Brain pericyte (primary cell): ENCODE measurements at regions not wholly inside any gene's neighbourhood (a gene's known extent, or its start where the extent isn't known, plus 50 kb on each side); places are given as distances from the start of the nearest gene placed in this dataset.
"Not testable (repeated sequence)": the region's sequence is repeated elsewhere in the genome, so short reads cannot be mapped to it uniquely, and the experiment has no call there.

Experiments
- DNase-seq: peaks from one replicate; pipeline ENCODE4 v3.0.0-alpha.2; 2012; ENCODE audit warnings: low read depth, low spot score

DNA sequence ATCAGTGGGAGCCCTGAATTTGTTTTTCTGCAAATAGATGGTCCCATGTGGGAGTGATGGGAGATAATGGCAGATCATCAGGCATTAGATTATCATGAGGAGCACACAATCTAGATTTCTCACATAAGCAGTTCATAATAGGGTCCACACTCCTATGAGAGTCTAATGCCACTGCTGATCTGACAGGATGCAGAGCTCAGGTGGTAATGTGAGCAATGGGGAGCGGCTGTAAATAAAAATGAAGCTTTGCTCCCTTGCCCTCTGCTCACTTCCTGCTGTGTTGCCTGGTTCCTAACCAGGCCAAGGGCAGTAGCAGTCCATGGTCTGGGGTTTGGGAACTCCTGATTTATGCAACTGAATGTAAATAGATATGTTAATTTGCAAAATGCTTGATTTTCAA, 538.6 kb downstream of the TRAM1L1 start:
- DNase-seq, result no peak

DNA sequence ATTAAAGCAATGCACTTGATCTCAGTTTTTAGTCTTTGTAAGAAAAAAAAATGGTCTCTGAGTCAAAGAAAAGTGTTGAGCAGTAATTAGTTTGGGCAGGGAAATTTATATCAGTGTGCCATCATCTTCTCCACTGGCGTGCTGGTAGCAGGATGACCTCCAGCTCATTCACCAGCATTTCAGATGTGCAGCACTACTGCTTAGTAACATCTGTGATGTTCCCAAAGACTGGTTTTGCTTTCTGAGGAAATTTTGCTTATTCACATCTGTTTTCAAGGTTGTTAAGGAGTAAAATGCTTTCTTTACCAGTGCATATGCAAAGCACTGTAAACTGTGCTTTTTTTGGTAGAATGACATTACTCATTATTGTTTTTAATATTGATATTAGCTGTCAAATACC, 540.4 kb downstream of the TRAM1L1 start:
- DNase-seq, result no peak

DNA sequence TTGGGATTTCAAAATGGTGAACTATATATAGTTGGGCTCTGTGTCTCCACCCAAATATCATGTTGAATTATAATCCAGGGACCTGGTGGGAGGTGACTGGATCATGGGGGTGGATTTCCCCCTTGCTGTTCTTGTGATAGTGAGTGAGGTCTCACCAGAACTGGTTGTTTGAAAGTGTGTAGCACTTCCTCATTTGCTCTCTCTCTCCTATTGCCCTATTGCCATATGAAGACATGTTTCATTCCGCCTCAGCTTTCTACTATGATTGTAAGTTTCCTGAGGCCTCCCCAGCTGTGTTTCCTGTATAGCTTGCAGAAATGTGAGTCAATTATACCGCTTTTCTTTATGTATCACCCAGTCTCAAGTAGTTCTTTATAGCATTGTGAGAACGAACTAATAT, 545.6 kb downstream of the TRAM1L1 start:
- DNase-seq, result no peak

DNA sequence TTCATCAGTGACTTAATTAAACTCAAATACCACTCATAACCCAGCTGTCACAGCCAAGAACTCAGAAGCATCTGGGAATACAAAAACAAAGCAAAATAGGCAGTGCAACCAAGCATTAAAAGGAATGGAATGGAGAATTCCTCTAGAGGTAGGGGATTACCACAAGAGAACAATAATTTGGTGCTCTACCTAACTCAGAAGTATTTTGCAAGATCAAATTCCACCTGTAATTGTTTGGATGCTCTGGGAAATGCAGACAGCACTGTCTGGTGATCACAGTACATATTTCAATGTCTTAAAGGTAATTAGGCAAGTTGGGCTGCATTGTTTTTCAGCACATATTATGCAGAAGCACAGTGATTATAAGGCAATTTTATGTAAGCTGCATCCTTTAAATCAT, 547.5 kb downstream of the TRAM1L1 start:
- DNase-seq, result no peak

DNA sequence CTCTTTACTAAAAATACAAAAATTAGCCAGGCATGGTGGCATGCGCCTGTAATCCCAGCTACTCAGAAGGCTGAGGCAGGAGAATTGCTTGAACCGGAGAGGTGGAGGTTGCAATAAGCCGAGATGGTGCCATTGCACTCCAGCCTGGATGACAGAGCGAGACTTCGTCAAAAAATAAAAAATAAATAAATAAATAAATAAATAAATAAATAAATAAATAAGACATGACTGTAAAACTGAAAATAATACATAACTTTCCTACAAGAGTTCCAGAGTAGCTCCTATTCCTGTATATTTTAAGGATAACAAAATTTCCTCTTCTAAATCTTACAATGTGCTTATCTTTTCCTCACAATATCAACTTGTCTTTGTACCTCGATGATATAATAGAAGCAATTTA, 549.4 kb downstream of the TRAM1L1 start:
- not testable (repeated sequence) for DNase-seq

DNA sequence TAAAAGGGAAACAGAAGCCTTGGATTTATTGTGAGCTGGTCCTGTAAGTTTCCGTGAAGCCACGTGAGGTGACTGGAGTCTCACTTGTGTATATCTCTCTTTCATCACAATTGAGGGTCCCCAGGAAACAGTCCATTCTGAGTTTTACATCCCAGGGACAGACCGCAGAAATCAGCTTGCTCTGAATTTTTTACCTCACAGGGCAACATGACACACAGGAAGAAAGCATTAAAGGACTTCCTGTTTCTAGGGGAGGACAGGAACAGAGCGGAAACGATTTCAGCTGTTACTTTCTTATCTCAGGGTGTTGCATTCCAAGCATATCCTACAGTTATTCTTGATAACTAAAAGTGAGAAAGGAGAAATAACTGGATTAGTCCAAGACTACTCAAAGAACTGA, 553.5 kb downstream of the TRAM1L1 start:
- DNase-seq, result no peak

DNA sequence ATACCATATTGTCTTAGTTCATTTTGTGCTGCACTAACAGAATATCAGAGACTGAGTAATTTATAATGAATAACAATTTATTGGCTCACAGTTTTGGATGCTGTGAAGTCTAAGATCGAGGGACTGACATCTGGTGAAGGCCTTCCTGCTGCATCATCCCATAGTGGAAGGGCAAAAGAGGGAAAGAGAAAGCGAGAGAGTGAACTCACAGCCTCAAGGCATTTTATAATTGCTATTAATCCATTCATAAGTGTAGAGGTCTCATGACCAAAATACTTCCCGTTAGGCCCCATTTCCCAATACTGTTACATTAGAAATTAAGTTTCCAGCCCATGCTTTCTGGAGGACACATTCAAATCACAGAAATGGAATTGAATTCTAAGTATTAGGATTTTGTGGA, 554.4 kb downstream of the TRAM1L1 start:
- DNase-seq, result no peak

DNA sequence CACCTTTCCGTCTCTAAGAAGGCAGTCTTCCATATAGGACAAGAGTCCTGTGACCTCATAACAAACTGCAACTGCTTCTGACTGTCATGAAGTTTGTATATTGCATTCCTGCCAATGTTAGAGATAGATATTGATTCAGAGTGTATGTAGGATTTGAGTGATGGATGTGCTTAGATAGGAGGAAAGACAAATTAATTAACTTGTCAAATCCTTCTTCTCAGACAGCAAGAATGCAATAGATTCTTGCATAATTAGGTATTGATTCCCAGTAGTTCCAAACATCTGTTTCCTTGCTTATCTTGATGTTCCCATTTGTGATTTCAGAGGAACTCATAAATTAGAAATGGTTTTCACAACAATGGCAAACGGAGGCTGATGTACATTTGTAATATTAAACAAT, 555.3 kb downstream of the TRAM1L1 start:
- DNase-seq, result no peak

DNA sequence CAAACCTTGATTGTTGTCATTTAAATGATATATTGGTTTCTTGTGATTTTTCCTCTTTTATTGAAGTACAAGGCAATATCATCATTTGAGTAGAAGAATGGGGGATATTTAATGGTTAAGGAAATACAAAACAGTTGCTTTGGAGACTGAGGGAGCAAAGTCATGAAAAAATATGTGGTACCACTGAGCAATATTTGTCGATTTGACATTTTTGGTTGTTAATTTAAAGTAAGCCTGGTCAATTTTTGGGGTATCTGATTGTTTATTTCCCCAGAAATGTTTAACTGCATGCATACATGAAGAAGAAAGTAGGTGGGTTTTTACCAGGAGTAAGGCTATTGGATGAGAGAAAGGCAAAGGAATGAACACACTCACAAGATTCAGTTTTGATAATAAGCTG, 556.2 kb downstream of the TRAM1L1 start:
- no peak for DNase-seq

DNA sequence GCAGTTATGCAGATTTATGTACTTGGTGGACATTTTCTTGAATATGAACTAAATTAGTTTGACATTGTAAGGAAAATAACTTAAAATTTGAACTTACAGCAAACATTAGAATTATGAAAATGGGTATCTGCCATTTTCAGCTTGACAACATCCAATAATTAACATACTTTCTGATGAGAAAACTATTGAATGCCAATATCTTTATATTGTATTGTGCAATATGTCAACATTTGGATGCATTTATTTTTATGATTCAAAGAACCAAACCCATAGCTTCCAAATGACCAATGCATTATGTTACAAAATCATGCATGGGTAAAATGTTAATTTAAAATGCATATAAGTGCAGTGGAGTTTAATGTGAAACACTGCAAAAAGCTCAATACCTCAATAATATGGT, 562.5 kb downstream of the TRAM1L1 start:
- no peak for DNase-seq

DNA sequence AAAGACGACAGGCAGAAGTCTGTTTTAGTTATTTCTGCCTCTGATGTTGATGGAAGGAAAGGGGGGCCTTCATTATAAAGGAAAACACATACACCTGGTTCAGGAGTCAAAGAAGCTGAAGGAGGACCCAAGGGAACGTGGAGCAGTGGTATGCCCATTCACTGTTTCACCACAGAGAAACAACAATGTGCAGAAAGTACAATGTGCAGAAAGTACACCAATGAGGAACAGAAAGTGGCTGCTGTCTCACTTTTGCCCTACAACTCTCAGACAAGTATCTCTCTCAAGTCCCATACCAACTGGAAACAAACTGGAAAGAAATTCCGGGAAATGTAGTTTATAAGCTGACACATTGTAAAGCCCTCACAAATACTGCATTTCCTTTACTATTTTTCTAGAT, 564.5 kb downstream of the TRAM1L1 start:
- DNase-seq, result no peak

DNA sequence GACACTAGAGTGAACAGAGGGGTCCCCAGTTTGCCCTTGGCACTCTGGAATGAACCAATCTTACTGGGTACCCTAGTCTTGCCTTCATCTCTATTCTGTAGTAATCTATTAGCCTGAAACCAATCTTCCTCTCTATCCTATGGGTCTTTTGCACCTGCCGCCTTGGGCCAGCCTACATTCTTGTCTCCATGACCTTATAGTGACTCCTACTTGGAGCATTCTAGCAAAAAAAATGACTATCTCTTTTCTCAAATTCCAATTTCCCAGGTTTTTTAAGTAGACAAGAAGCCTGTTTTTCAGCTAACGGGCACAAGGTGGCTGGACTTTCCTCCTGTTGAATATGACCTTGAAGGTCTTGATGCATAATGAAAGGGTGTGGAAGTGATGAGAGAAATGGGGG, 568.7 kb downstream of the TRAM1L1 start:
- DNase-seq, result no peak

DNA sequence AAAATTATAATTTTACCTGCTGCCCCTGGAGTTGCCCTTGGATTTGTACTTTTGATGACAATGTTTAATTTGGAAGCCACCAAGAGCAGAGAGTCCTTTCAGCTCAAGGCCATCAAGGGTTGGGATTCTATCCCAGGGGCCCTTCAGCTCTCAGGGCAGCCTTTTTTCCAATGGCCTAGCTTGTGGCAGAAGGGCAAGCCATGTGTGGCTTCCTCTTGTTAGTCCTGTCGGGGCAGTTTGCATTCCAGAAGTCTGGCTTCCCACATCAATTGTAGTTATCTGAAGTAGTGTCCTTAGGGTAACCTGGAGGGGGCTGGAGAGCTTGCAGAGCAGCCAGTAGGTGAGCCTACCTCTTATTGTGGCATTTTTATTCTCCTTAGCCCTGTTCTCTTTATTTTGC, 569.4 kb downstream of the TRAM1L1 start:
- no peak for DNase-seq

DNA sequence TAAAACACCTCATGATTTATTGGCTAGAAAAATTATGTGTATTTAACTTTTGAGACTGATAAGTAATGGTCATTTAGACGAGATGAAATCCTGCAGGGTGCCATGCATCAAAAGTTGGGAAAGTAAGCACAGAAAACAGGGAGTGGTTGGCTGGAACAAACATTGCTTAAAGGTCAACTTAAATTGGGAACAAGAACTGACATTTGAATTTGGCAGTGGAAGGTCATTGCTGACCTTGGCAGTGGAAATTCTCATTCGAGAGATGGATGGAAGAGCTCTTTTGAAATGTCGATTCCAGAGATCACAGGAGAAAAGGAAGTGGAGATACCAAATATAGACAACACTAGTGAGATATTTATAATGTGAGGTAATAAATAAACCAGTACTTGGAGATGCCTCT, 572.8 kb downstream of the TRAM1L1 start:
- DNase-seq, result no peak

DNA sequence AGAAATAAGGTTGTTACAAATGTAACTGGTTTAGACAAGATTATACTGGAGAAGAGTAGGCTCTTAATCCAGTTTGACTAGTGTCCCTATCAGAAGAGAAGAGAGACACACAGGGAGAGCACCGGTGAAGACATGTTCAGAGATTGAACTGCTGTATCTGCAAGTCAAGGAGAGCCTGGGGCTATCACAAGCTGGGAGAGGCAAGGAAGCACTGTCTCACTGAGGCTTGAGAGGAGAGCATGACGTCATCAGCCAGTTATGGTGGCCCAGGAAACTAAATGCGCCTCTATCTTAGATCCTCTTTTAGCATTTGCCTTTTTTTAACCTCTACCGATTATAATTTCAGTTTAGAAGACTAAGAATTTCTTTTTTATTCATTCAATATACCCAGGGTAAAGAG, 583.4 kb downstream of the TRAM1L1 start:
- DNase-seq, result no peak

DNA sequence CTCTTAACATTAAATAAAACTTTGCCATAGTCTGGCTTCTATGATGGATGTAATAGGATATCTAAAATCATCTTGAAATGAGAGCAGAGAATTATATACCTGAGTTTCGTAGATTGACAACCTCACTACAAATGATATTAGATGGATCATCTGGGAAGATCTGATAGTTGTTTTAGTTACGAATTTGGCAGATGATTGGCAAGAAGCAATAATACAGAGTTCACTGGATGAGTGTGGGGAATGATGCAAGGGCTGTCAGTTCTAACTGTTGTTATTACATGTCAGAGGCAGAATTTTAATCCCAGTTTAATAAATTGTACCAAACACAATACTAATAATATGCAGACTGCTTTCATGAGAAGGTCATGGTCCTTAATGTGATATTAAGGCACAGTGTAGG, 585.2 kb downstream of the TRAM1L1 start:
- no peak for DNase-seq

DNA sequence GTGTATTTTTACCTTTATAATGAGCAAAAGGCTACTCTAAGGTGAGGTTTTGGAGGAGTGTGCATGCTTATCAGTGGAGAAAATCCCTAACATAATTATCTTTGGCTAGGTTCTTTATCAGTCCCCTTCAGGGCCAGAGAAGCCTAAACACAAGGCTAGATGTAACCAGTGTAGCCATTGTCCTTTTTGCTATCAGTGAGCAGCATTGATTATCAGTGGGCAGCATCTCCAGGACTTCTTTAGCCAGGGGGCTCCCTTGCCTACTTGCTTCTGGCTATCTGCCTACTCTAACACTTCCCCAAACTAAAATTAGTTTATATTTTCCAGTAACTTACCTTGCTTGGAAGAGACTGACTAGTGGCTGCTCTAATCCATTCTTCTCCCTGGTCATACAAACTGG, 595.6 kb downstream of the TRAM1L1 start:
- DNase-seq, result no peak

DNA sequence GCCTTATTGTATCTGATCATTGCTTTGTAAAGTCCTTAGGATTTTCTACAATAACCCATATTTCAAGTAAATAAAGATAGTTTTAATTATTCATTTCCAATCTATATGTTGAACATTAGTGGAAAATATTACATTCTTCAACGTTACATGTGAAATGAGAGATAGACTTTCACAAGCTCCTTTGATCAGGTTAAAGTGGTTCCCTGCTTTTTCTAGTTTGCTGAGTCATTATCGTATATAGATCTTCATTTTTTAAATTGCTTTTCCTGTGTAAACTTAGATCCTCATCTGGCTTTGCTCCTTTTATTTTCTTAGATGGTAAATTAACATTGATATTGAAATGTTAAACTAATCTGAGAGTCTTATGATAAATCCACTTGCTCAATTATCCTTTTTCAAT, 599.0 kb downstream of the TRAM1L1 start:
- no peak for DNase-seq

DNA sequence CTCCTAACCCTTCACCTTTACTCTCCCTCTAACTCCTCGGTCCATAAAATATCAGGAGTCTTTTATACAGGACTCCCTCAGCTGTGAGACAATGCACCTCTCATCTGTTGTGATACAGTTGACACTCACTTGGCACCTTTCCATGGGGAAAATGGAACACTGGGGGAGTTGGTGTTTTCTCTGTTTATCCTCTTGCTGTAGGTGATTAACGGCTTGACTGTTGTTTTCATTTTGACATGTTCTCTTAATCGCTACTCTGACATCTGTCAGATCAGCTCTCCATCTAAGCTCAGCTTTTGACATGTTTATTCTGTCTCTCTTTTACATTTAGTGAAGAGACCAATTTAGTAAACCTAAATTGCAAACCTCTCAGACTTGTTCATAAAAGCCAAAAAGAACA, 604.8 kb downstream of the TRAM1L1 start:
- DNase-seq, result no peak

DNA sequence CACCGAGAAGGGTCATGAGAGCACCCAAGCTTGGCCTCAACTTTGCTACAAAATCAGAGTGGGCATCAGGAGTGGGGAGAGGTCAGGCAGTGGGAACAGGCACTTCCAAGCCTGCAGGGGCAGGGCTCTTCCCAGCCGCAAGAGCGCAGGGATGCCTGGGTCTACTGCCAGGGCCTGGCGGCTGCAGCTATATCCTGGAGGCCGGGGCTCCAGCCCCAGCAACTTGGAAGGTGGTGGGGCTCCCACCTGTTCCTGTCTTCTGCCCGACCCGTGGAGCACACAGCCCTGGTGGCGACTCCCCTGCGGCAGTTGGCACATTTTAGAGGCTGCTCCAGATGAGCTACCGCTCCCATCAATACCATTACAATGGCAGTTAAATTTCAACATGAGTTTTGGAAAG, 607.0 kb downstream of the TRAM1L1 start:
- DNase-seq, result no peak

DNA sequence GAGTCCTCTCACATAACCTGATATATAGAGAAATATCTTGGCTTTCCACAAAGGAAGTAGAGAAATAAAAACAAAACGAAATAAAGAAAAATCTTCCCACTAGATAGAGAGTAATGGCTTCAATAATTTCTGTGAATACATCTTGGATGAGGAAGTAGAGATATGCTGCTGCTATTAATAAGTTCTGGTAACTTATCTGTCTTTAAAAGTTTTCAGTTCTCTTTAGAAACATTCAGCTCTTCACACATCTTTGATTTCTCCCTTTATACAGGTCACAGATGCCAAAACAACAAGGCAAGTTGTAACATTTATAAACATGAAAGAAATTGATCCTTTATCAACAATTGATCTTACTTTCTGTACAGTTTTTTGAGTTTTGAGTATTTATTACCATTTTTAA, 615.8 kb downstream of the TRAM1L1 start:
- DNase-seq, result no peak

DNA sequence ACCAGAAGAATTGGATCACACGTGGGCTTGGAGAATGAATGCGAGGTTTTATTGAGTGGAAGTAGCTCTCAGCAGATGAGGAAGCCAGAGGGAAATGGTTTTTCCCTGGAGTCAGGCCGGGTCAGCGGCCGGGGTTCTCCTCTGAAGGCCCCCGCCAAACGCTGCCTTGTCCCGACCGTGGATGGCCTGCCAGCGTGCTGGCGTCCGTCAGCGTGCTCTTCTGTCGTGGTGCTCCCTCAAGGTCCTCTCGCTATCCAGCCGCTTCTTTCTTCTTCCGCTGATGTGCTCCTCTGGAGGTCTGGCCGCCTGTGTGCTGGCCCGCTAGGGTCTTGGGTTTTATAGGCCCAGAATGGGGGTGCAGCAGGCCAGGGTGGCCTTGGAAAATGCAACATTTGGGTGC, 632.2 kb downstream of the TRAM1L1 start:
- DNase-seq, result no peak

DNA sequence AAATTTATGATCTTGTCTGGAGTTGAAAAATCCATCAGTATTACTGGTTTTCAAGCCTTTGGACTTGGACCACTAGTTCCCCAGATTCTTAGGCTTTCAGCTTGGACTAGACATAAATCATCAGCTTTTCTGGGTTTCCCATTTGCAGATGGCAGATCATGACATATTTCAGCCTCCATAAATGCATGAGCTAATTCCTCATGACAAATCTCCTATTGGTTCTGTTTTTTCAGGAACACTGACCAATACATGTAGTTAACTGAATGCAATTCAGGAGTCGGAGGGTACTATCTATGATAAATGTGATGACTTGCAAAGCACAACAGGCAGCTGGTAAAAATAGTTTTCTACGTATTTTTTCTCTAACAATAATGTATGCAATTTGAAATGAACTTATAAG, 635.6 kb downstream of the TRAM1L1 start:
- no peak for DNase-seq

DNA sequence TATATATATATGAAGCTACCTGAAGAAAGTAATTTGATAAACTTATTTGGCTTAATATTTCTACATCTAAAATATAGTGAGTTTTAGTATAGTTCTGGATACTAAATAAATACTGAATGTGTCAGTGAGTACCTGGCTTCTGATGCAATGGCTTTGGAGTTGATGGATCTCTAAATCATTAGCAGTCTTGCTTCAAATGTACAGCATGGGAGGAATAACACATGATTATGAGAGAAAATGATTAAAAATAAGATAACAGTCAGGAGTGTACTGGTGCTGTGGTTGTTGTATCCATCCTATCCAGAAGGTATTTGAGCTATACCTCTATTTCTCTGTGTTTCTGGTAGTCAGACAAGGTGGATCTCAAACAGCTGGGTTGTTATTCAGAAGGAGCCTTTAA, 641.3 kb downstream of the TRAM1L1 start:
- no peak for DNase-seq
